Activated naive CD4-positive, alpha-beta T cell treated with anti-CD3 and anti-CD28 coated beads, Interleukin-2, amount 10 ng/mL, durations not matched to agents 7 days and 5 days (primary cell): ENCODE measurements at regions not wholly inside any gene's neighbourhood (a gene's known extent, or its start where the extent isn't known, plus 50 kb on each side); places are given as distances from the start of the nearest gene placed in this dataset.

Experiments used
- CTCF ChIA-PET: fragments of 350-600 bp; sonication (Branson Sonifier 250); formaldehyde crosslinking; loops from one replicate; lab custom pipeline; 2021; ENCODE audit warnings: antibody characterized with exemption; lab: Charles Lee
- DNase-seq: peaks from one replicate; pipeline ENCODE4 v3.0.0-alpha.2; 2020
- H3K27ac Mint-ChIP-seq: one replicate; pipeline ENCODE4 v1.8.0; 2021; ENCODE audit warnings: mild to moderate bottlenecking, moderate library complexity, mixed read lengths
- H3K27me3 Mint-ChIP-seq: one replicate; pipeline ENCODE4 v1.8.0; 2021; ENCODE audit warnings: mild to moderate bottlenecking, mixed read lengths
- H3K36me3 Mint-ChIP-seq: one replicate; pipeline ENCODE4 v1.8.0; 2021; ENCODE audit warnings: mixed read lengths
- H3K4me1 Mint-ChIP-seq: one replicate; pipeline ENCODE4 v1.8.0; 2021; ENCODE audit warnings: mixed read lengths
- H3K4me3 Mint-ChIP-seq: one replicate; pipeline ENCODE4 v1.8.0; 2021; ENCODE audit warnings: mild to moderate bottlenecking, moderate library complexity, mixed read lengths
- H3K9me3 Mint-ChIP-seq: one replicate; pipeline ENCODE4 v1.8.0; 2021; ENCODE audit warnings: mixed read lengths

GRCh38 chr2:204060841-204061240 lies 124.3 kb downstream of the ICOS start:
- Mint-ChIP-seq H3K27ac (no peak overlapping the region), H3K4me1 (no peaks in the 10 kb centered on the region), H3K36me3 (no peaks in the 10 kb centered on the region), H3K27me3 (peaks cover 9% of the 10 kb centered on the region), H3K9me3 (no peaks in the 10 kb centered on the region), H3K4me3 (no peak overlapping the region)
- DNase-seq = no peak
- CTCF ChIA-PET = no interaction called here

- Mint-ChIP-seq H3K27ac (no peak overlapping the region), H3K4me3 (no peak overlapping the region), H3K9me3 (no peaks in the 10 kb centered on the region), H3K4me1 (no peaks in the 10 kb centered on the region), H3K36me3 (no peaks in the 10 kb centered on the region), H3K27me3 (peaks cover 9% of the 10 kb centered on the region)
- CTCF ChIA-PET = no interaction called here
- no peak for DNase-seq
Measured at GRCh38 chr2:204061241-204061640, 124.7 kb downstream of the ICOS start.

- DNase-seq = no peak
- Mint-ChIP-seq H3K27me3 (peaks cover 9% of the 10 kb centered on the region), H3K9me3 (no peaks in the 10 kb centered on the region), H3K4me3 (no peak overlapping the region), H3K4me1 (no peaks in the 10 kb centered on the region), H3K36me3 (no peaks in the 10 kb centered on the region), H3K27ac (no peak overlapping the region)
- CTCF ChIA-PET = no interaction called here
Measured at GRCh38 chr2:204064119-204064518, 127.6 kb downstream of the ICOS start.

GRCh38 chr2:204065566-204065965 lies 129.0 kb downstream of the ICOS start:
- no peak for DNase-seq
- Mint-ChIP-seq H3K4me1 (no peaks in the 10 kb centered on the region), H3K27ac (no peak overlapping the region), H3K27me3 (peaks cover 14% of the 10 kb centered on the region), H3K36me3 (no peaks in the 10 kb centered on the region), H3K4me3 (no peak overlapping the region), H3K9me3 (no peaks in the 10 kb centered on the region)
- CTCF ChIA-PET = no interaction called here

GRCh38 chr2:204066051-204066450 lies 129.5 kb downstream of the ICOS start:
- Mint-ChIP-seq H3K27me3 (peaks cover 10% of the 10 kb centered on the region), H3K36me3 (no peaks in the 10 kb centered on the region), H3K27ac (no peak overlapping the region), H3K4me3 (no peak overlapping the region), H3K9me3 (no peaks in the 10 kb centered on the region), H3K4me1 (no peaks in the 10 kb centered on the region)
- DNase-seq = no peak
- CTCF ChIA-PET = no interaction called here

- no peak for DNase-seq
- peaks cover 5% of the 10 kb centered on the region for H3K27me3 Mint-ChIP-seq
- no peak overlapping the region for H3K4me3 Mint-ChIP-seq
- CTCF ChIA-PET = interaction anchor here (1.2 kb wide), 2 partner anchors 19 to 46 kb away, joined by 5 to 6 read pairs; no protein-coding TSS in a partner anchor
- no peak overlapping the region for H3K27ac Mint-ChIP-seq
- H3K9me3 Mint-ChIP-seq = no peaks in the 10 kb centered on the region
- no peaks in the 10 kb centered on the region for H3K36me3 Mint-ChIP-seq
- H3K4me1 Mint-ChIP-seq = no peaks in the 10 kb centered on the region
Measured at GRCh38 chr2:204069804-204070203, 133.2 kb downstream of the ICOS start.

- DNase-seq = peak; percentile 81
- Mint-ChIP-seq H3K27ac (no peak overlapping the region), H3K36me3 (no peaks in the 10 kb centered on the region), H3K27me3 (peaks cover 5% of the 10 kb centered on the region), H3K9me3 (no peaks in the 10 kb centered on the region), H3K4me1 (no peaks in the 10 kb centered on the region), H3K4me3 (no peak overlapping the region)
- CTCF ChIA-PET = interaction anchor here (0.6 to 5.8 kb wide), 20 partner anchors 8 to 619 kb away, joined by 3 to 55 read pairs (median 4); no protein-coding TSS in a partner anchor
Measured at GRCh38 chr2:204072443-204073324, 136.1 kb downstream of the ICOS start.

GRCh38 chr2:204074456-204074855 lies 137.9 kb downstream of the ICOS start:
- H3K4me1 Mint-ChIP-seq = no peaks in the 10 kb centered on the region
- no peak overlapping the region for H3K4me3 Mint-ChIP-seq
- H3K27me3 Mint-ChIP-seq = peaks cover 5% of the 10 kb centered on the region
- H3K9me3 Mint-ChIP-seq = no peaks in the 10 kb centered on the region
- CTCF ChIA-PET = interaction anchor here (1.0 to 5.8 kb wide), 4 partner anchors 35 to 104 kb away, joined by 3 to 55 read pairs (median 6); no protein-coding TSS in a partner anchor
- no peak for DNase-seq
- H3K27ac Mint-ChIP-seq = no peak overlapping the region
- no peaks in the 10 kb centered on the region for H3K36me3 Mint-ChIP-seq

GRCh38 chr2:204078003-204078698 lies 141.6 kb downstream of the ICOS start:
- CTCF ChIA-PET = no interaction called here
- peaks cover 6% of the 10 kb centered on the region for H3K27me3 Mint-ChIP-seq
- H3K36me3 Mint-ChIP-seq = peaks cover 2% of the 10 kb centered on the region
- H3K27ac Mint-ChIP-seq = no peak overlapping the region
- DNase-seq = no peak
- no peaks in the 10 kb centered on the region for H3K4me1 Mint-ChIP-seq
- no peak overlapping the region for H3K4me3 Mint-ChIP-seq
- H3K9me3 Mint-ChIP-seq = no peaks in the 10 kb centered on the region

- peaks cover 6% of the 10 kb centered on the region for H3K27me3 Mint-ChIP-seq
- H3K36me3 Mint-ChIP-seq = peaks cover 2% of the 10 kb centered on the region
- no peak overlapping the region for H3K27ac Mint-ChIP-seq
- H3K4me3 Mint-ChIP-seq = no peak overlapping the region
- DNase-seq = no peak
- no peaks in the 10 kb centered on the region for H3K9me3 Mint-ChIP-seq
- no peaks in the 10 kb centered on the region for H3K4me1 Mint-ChIP-seq
- CTCF ChIA-PET = interaction anchor here (2.2 kb wide), 1 partner anchor 9 kb away, joined by 13 read pairs; no protein-coding TSS in a partner anchor
Measured at GRCh38 chr2:204081487-204082425, 145.2 kb downstream of the ICOS start.

- Mint-ChIP-seq H3K9me3 (no peaks in the 10 kb centered on the region), H3K4me1 (no peaks in the 10 kb centered on the region), H3K4me3 (no peak overlapping the region), H3K27me3 (peaks cover 9% of the 10 kb centered on the region), H3K27ac (no peak overlapping the region), H3K36me3 (peaks cover 2% of the 10 kb centered on the region)
- CTCF ChIA-PET = no interaction called here
- DNase-seq = no peak
Measured at GRCh38 chr2:204086167-204086566, 149.6 kb downstream of the ICOS start.

GRCh38 chr2:204089105-204089504 lies 152.5 kb downstream of the ICOS start:
- H3K36me3 Mint-ChIP-seq = no peaks in the 10 kb centered on the region
- CTCF ChIA-PET = interaction anchor here (1.3 kb wide), 1 partner anchor 13 kb away, joined by 4 read pairs; no protein-coding TSS in a partner anchor
- peaks cover 7% of the 10 kb centered on the region for H3K27me3 Mint-ChIP-seq

GRCh38 chr2:204089574-204089973 lies 153.0 kb downstream of the ICOS start:
- no peaks in the 10 kb centered on the region for H3K4me1 Mint-ChIP-seq
- CTCF ChIA-PET = interaction anchor here (1.3 kb wide), 1 partner anchor 13 kb away, joined by 4 read pairs; no protein-coding TSS in a partner anchor

More at GRCh38 chr2:204089105-204089504, 152.5 kb downstream of the ICOS start:
- no peak overlapping the region for H3K4me3 Mint-ChIP-seq
- DNase-seq = no peak
- peaks cover 6% of the 10 kb centered on the region for H3K9me3 Mint-ChIP-seq
- H3K27ac Mint-ChIP-seq = no peak overlapping the region
- H3K4me1 Mint-ChIP-seq = no peaks in the 10 kb centered on the region

More at GRCh38 chr2:204089574-204089973, 153.0 kb downstream of the ICOS start:
- Mint-ChIP-seq H3K4me3 (no peak overlapping the region), H3K27me3 (peaks cover 7% of the 10 kb centered on the region), H3K9me3 (peaks cover 6% of the 10 kb centered on the region), H3K27ac (no peak overlapping the region), H3K36me3 (no peaks in the 10 kb centered on the region)
- no peak for DNase-seq
